ENCODE measurements at regions not wholly inside any gene's neighbourhood (a gene's known extent, or its start where the extent isn't known, plus 50 kb on each side); places are given as distances from the start of the nearest gene placed in this dataset.
"Not testable (repeated sequence)": the region's sequence is repeated elsewhere in the genome, so short reads cannot be mapped to it uniquely, and the experiment has no call there.

DNA sequence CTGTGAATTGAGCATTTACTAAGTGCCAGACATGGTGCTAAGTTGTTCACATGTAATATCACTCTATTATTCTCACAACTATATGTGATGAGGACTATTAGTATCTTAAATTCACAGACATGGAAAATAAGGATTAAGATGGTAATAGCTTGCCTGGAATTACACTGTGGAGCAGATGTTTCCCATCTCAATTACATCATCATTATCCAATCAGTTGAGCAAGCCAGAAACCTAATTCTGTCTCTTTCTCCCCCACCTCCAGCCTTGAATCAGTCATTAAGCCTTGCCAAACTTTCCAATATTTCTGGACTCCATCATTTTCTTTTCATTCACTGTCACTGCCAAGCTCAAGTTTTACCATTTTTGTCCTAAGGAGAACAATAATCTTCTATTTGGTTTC is 287.8 kb upstream of the KITLG start:
- no peak for DNase-seq

DNA sequence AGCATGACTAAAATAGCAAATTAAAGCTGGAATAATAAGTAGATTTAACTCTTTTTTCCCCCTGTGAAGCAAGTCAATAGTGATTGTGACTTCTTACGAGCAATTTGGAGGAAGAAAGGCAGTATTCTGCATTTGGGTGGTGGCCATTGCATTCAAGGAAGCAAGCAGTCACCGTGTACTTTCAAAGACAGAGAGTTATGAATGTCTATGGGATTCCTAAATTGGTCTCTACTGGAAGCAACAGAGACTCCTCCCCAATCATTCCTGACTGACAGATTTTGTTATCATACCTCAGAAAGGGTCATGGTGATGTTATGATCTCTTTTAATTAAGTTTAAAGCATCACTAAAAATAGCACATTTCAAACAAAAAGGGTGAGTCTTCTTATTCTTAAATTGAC is 287.2 kb upstream of the KITLG start:
- DNase-seq: no peak

DNA sequence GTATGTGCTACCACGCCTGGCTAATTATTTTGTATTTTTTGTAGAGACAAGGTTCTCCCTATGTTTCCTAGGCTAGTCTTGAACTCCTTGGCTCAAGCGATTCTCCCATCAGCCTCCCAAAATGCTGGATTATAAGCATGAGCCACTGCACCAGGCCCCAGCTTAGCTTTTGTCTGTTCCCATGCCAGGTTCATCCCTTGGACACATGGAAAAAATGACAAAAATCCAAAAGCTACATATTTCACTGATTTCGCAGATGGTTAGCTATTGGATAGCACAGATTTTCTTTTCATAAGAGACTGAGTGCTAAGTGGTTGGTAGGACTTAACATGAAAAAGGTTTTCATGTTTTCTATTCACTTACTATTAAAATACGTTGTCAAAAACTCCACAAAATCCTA is 286.6 kb upstream of the KITLG start:
- no peak for DNase-seq

DNA sequence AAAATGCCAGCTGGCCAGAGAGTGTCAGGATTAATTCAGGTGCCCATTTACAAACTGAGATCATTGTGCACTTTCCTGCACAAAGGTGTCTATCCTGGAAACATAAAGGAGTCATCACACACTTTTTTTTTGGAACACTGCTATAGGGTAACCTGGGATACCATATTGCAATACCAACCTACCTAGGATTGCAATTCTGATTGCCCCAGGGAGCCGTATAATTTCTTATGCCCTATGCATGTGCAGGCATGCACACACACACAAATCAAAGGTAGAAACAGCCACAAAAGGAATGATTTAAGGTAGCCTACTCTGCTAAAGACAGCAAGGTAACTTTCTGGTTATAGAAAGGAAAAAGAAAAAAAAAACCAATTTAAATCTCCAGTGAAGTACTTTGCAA is 285.3 kb upstream of the KITLG start:
- DNase-seq: no peak

DNA sequence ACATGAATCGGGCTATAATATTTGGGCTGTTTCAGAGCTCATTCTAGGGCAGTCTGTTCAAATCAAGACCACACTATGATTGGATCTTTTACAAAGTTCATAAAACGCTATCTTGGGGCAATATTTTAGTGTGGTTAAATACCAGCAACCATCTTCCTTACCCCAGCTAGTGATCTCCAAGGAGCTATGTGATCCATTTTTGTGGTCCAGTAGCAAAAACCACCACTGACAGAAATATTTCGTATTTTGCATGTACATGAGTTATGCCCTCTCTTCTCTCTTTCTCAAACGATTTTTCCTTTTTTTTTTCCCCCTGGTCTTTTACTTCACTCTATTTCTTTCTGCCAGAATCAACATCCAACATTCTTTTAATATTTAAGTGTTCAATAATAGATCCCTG is 280.6 kb upstream of the KITLG start:
- DNase-seq: no peak

DNA sequence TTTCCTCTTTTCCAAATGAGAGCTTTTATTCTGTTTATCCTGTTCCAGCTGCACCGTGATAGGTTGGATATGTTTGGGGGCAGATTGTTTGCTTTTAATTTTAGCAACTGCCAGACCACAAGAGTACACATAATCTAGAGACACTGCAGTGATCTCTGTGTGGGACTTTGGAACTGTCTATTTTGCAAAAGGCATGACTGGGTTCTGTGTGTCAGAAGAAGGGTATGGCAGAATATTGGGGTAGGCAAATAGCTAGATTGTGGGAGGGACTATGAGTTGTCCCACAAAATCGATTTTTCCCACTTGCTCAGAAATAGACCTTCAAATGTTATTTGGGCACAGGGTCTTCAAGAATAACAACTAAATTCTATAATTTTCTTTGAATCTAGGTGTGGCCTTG is 275.9 kb upstream of the KITLG start:
- no peak for DNase-seq

DNA sequence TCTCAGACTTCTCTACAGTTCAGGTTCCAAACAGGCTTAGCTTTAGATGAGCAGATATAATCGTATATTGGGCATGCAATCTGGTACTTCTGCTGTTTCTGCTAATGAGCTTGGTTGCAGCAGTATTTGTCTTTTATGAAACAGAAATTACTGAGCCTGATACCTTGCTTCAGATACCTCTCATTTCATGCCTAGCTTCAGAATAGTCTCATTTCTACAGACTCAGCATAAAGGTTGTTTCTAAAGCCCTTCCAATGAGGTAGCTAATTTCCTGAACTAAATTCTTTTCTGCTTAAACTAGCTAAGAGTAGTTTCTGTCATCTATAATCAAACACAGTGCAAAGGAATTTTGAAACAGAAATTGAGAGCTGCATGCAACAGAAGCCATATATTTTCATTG is 275.0 kb upstream of the KITLG start:
- DNase-seq: no peak

DNA sequence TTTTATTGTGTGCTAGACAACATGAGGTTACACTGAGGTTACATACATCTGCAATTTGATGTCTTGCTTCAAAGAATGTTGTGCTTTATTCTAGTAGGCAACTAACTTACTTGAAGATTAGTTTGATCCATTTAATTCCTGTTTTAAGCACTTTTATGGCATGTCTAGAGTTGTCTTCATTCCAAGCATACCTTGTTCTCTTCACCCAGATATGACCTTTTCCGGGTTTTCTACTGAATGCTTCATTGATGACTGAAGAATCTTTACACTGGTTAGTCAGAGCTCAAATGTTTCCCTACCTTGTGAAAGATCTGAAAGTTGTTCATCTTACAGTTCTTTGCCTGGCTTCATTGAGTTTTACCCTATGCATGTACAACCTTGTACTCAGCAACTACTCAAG is 274.0 kb upstream of the KITLG start:
- no peak for DNase-seq

DNA sequence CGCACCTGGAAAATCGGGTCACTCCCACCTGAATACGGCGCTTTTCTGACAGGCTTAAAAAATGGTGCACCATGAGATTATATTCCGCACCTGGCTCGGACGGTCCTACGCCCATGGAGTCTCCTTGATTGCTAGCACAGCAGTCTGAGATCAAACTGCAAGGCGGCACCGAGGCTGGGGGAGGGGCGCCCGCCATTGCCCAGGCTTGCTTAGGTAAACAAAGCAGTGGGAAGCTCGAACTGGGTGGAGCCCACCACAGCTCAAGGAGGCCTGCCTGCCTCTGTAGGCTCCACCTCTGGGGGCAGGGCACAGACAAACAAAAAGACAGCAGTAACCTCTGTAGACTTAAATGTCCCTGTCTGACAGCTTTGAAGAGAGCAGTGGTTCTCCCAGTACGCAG is 267.0 kb upstream of the KITLG start:
- not testable (repeated sequence) for DNase-seq

DNA sequence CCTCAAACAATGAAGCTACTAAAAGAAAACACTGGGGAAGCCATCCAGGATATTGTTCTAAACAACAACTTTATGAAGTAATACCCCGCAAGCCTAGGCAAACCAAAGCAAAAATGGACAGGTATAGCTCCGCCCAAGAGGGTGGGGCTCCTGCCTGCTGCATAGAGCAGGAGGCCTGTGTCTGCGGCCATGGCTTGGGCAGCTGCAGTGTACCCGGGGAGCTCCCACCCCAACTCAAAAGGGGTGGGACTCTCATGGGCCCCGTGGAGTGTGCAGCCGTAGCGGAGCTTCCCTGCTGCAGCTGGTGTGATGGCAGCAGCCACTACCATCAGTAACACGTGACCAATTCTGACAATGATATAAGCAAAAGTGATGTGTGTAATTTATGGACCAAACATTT is 264.2 kb upstream of the KITLG start:
- DNase-seq: no peak

DNA sequence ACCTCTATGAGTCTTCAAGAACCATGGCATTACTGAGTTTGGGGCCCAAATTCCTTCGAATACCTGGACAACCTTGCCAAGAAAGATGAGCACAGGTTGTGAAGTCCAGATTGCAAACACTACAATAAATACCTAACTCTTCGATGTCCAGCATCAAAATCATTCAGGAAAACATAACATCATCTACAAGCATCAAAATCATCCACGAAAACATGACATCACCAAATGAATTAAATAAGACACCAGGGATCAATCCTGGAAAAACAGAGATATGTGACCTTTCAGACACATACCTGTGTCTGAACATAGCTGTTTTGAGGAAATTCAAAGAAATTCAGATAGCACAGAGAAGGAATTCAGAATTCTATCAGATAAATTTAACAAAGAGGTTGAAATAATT is 262.0 kb upstream of the KITLG start:
- no peak for DNase-seq

DNA sequence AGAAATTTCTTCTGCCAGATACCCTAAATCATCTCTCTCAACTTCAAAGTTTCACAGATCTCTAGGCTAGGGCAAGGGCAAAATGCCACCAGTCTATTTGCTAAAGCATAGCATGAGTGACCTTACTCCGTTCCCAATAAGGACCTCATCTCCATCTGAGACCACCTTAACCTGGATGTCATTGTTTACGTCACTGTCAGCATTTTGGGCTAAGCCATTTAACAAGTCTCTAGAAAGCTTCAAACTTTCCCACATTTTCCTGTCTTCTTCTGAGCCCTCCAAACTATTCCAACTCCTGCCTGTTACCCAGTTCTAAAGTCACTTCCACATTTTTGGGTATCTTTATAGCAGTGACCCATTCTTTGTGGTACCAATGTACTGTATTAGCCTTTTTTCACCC is 259.2 kb upstream of the KITLG start:
- no peak for DNase-seq

DNA sequence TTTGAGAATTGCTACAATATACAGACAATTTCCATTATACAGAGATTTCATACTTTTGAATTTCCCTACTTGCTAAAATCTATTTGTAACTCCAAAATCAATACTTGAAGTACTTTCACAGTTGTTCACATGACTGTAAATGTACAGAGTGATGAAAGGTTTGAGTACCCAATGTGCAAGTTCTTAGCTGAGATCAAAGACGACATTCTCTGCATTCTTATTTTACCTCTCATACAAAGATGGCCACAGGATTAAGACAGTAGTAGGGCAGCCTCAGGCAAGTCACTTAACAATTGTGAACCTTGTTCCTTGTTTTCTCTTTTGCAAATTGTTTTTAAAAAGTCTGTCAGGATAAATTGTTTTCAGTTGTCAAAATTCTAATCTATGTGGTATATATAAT is 255.9 kb upstream of the KITLG start:
- no peak for DNase-seq

DNA sequence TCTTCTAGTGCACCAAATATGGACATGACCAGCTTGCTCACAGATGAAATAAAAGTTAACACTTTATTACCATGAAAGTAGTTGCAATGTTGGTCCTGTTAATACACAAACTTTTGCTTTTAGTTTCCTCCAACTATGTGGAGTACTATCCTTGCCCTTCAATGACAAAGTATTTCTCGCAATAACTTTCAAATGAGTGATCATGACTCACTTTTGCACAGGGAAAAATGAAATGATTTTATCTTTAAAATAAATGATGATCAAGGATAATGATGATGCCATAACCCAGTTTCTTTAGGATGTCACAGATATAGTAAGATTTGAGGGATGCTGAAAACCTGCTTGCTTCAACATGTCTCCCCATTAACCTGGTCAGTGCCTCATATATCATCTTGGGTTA is 254.0 kb upstream of the KITLG start:
- no peak for DNase-seq

DNA sequence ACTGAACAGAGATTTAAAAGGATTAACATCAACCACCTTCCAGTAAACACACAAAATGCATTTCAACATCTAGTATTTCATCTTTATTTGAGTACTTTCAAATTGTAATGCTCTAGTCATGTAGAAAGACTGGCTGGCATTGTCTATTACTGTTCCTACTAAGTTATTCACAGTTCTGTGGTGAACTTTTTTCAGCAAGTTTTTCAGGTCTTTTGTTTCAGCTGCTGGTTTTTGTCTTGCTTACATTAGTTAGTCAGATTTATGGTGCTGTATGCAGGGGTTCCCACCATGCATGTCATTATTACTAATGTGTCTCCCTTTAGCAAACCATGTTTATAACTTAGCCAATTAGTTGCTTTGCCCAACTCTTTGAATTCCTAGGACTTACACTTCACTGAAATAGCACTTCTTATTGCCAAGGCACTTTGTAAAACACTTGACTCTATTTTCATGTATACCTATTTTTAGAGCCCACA is 253.4 kb upstream of the KITLG start:
- no peak for DNase-seq

DNA sequence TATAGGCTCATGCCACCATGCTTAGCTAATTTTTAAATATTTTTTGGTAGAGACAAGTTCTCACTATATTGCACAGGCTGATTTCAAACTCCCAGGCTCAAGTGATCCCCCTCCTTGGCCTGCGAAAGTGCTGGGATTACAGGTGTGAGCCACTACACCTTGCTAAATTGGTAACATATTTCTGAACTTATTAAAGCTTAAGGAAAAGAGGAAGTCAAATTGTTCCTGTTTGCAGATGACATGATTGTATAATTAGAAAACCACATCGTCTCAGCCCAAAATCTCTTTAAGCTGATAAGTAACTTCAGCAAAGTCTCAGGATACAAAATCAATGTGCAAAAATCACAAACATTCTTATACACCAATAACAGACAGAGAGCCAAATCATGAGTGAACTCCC is 248.3 kb upstream of the KITLG start:
- DNase-seq: not testable (repeated sequence)

DNA sequence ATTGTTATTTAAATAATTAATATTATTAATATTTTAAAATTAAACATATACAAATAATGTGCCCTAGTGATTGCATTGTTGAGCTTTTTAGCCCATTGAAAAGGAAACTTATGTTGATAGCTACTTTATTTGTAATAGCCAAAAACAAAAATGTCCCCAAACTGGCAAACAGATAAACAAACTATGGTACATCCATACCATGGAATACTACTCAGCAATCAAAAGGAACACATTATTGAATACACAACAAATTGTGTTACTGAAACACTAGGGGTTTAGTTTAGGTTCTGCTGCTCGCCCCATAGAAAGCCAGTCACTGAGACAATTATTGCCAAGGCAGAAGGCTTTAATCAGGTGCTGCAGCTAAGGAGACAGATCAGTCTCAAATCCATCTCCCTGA is 239.7 kb upstream of the KITLG start:
- no peak for DNase-seq

DNA sequence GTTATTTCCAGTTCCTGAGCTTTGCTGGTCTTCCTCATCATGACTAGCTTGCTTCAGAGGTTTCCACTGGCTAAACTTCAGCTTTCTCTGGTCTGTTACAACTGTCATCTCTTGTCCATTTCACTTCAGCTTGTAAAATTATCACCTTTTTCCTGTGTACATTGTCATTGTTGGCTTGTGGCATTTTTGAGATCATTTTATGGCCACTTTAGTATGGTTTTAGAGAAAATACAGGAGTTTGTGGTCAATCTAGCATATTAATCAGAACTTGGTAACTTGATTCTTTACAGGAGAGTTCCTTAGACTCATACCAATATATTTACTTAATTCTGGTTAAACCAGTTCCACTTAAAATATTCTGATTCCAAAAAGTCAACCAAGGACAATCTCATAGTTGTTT is 235.9 kb upstream of the KITLG start:
- no peak for DNase-seq

DNA sequence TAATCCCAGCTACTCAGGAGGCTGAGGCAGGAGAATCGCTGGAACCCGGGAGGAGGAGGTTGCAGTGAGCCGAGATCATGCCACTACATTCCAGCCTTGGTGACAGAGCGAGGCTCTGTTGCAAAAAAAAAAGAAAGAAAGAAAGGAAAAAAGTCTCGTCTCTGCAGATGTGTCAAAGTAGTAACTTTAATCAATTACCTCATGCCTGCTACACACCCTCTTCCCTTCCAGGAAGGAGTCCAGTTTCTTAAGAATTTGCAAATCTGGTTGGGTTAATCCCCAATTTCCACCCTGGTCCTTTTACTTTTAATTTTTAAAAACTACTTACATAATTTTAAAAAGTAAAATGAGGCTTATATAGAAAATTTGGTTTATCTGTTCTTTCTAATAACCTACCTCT is 234.5 kb upstream of the KITLG start:
- no peak for DNase-seq

DNA sequence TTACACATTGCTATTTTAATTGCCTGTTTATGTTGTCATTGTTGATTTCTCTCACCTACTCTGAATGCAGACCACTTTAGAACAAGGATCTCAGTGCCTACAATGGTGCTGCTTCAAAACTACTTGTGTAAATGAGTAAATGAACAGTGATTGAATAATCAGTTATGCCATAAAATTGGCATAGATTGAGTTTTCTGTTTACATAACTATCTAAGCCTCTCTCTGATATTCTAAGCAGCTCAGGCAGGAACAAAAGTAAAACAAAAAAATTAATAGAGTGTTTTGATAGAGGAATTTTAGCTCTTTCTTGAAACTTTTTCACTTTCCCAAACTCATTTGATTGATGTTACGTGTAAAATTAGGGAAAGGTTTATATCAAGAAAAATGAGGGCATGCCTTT is 232.3 kb upstream of the KITLG start:
- DNase-seq: no peak

DNA sequence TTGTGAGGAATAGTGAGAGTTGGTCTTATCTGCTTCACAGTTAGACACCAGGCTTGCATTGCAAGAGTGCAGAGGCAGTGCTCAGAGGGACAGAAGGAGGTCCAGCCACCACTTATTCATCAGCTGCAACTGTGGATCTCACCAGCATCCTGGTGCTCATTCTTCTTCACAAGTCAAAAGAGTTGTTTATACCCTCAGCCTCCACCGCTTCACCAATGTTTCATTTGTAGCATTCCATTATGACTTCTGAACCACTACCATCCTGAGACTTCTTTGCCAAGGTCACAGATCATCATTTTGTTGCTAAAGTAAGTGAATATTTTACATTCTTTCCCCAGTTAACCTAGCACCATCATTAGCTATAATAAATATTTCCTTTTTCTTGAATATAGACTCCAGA is 230.5 kb upstream of the KITLG start:
- DNase-seq: no peak

DNA sequence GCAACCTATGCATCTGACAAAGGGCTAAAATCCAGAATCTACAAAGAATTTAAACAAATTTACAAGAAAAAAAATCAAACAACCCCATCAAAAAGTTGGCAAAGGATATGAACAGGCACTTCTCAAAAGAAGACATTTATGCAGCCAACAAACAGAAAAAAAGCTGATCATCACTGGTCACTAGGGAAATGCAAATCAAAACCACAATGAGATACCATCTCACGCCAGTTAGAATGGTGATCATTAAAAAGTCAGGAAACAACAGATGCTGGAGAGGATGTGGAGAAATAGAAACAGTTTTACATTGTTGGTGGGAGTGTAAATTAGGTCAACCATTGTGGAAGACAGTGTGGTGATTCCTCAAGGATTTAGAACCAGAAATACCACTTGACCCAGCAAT is 229.6 kb upstream of the KITLG start:
- not testable (repeated sequence) for DNase-seq

DNA sequence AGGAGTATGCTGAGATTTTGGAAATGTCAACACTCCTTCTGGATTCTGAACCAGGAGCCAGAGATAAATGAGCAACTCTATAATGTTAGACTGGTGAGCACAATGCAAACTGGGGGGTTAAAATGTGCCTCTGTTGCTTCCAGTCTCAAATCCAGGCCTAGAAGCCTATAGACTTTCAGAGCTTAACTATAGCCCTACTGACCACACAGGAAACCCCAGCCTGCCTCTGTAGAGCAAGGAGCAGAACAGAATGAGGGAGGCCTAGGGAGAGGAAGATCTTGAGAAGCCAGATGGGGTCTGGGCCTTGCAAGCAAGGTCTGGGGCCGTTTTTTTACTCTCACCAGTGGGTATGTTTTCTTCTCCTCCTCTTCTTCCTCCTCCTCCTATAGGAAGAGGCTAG is 225.4 kb upstream of the KITLG start:
- DNase-seq: no peak

DNA sequence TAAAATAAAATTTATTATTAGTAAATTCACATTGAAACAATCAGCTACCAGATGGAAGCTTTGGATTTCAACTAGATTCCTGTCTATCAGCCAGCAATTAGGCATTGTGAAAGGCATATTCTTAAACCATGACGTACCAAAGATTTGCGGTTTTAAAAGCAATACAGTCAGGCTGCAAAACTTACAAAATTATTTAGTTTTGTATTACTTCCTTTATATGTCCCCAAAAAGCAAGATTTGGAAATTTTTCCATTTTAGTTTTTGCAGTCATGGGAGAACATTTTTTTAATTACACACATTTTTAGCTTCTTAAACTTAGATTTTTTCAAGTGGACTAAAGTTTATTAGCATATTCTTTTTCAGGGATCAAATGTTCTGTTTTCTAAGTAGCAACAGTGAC is 225.0 kb upstream of the KITLG start:
- DNase-seq: no peak

DNA sequence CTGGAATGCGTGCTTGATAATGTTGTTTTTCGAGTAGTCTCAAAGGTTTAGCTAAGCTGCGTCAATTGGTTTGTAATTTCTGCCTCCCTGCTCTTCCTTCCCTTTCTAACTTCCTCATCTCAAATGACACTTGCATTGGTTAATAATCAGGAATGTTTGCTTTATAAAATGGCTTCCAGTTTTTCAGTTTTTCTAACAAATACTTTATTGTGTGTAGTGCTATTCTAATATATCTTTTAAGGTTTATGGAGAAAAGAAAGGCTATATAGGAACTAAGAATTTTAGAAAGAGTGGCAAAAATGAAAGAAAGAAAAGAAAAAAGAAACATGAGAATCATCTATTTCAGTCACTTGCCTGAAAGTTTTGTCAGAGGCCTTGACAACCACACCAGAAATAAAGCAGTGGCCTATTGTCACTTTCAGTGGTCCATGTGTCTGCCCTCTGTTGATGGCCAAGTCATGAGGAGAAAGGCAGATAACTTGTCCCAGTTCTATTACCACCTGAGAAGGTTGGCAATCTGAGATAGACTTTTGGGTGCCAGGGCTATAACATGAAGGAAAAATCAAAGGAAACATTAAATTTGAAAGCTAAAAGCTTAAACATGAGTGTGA is 221.9 kb upstream of the KITLG start:
- no peak for DNase-seq

Data from NCI-H1436 (cell line).